HG03097 (cell line): ENCODE measurements at regions not wholly inside any gene's neighbourhood (a gene's known extent, or its start where the extent isn't known, plus 50 kb on each side); places are given as distances from the start of the nearest gene placed in this dataset.
"Not testable (repeated sequence)": the region's sequence is repeated elsewhere in the genome, so short reads cannot be mapped to it uniquely, and the experiment has no call there.

Experiments
- ATAC-seq: cut with Tn5 transposase; IDR thresholded peaks from one replicate; pipeline ENCODE4 v1.9.1; 2021; ENCODE audit not compliant: unreplicated experiment, low FRiP score

- no peak for ATAC-seq
Observed at GRCh38 chr4:141511055-141511454, 125.3 kb upstream of the IL15 start.

GRCh38 chr4:141513866-141514265, 122.5 kb upstream of the IL15 start:
- no peak for ATAC-seq

- ATAC-seq: no peak
Observed at GRCh38 chr4:141518222-141518621, 118.2 kb upstream of the IL15 start.

- no peak for ATAC-seq
Observed at GRCh38 chr4:141524116-141524515, 112.3 kb upstream of the IL15 start.

GRCh38 chr4:141524841-141525240, 111.5 kb upstream of the IL15 start:
- ATAC-seq: no peak

GRCh38 chr4:141530627-141531026, 105.8 kb upstream of the IL15 start:
- no peak for ATAC-seq

GRCh38 chr4:141534985-141535384, 101.4 kb upstream of the IL15 start:
- ATAC-seq: no peak

GRCh38 chr4:141538001-141538400, 98.4 kb upstream of the IL15 start:
- ATAC-seq: no peak

- no peak for ATAC-seq
Observed at GRCh38 chr4:141540643-141541042, 95.7 kb upstream of the IL15 start.

GRCh38 chr4:141541851-141542250, 94.5 kb upstream of the IL15 start:
- ATAC-seq: no peak

GRCh38 chr4:141543176-141543575, 93.2 kb upstream of the IL15 start:
- ATAC-seq: no peak

GRCh38 chr4:141543706-141544105, 92.7 kb upstream of the IL15 start:
- ATAC-seq: no peak

- ATAC-seq: no peak
Observed at GRCh38 chr4:141548791-141549190, 87.6 kb upstream of the IL15 start.

GRCh38 chr4:141560056-141560455, 76.3 kb upstream of the IL15 start:
- ATAC-seq: no peak

GRCh38 chr4:141562649-141563048, 73.7 kb upstream of the IL15 start:
- ATAC-seq: no peak

- no peak for ATAC-seq
Observed at GRCh38 chr4:141563723-141564122, 72.7 kb upstream of the IL15 start.

GRCh38 chr4:141564961-141565360, 71.4 kb upstream of the IL15 start:
- not testable (repeated sequence) for ATAC-seq

GRCh38 chr4:141565379-141566089, 70.8 kb upstream of the IL15 start:
- ATAC-seq: no peak

- ATAC-seq: no peak
Observed at GRCh38 chr4:141567326-141567915, 69.0 kb upstream of the IL15 start.

- ATAC-seq: no peak
Observed at GRCh38 chr4:141569141-141569540, 67.2 kb upstream of the IL15 start.

GRCh38 chr4:141570290-141570689, 66.1 kb upstream of the IL15 start:
- ATAC-seq: no peak

GRCh38 chr4:141571362-141571761, 65.0 kb upstream of the IL15 start:
- no peak for ATAC-seq
